Activated T-cell treated with anti-CD3 and anti-CD28 coated beads for 1 hour (primary cell): ENCODE measurements at regions not wholly inside any gene's neighbourhood (a gene's known extent, or its start where the extent isn't known, plus 50 kb on each side); places are given as distances from the start of the nearest gene placed in this dataset.

Experiments
- DNase-seq: peaks from one replicate; pipeline ENCODE4 v3.0.0-alpha.2; 2020; ENCODE audit warnings: low read depth

- DNase-seq, result no peak
These were observed 245.6 kb upstream of the ATP2B1 start for GRCh38 chr12:89954259-89954658.

- no peak for DNase-seq
These were observed 243.0 kb upstream of the ATP2B1 start for GRCh38 chr12:89951694-89952060.

GRCh38 chr12:89951050-89951693 is 242.5 kb upstream of the ATP2B1 start:
- DNase-seq, result no peak

GRCh38 chr12:89950421-89950820 is 241.8 kb upstream of the ATP2B1 start:
- no peak for DNase-seq

- peak; percentile 19 for DNase-seq
These were observed 241.0 kb upstream of the ATP2B1 start for GRCh38 chr12:89949457-89950195.

- DNase-seq, result no peak
These were observed 239.9 kb upstream of the ATP2B1 start for GRCh38 chr12:89948271-89949175.

GRCh38 chr12:89947437-89948270 is 239.0 kb upstream of the ATP2B1 start:
- DNase-seq, result no peak

GRCh38 chr12:89946518-89947135 is 238.0 kb upstream of the ATP2B1 start:
- DNase-seq, result no peak

GRCh38 chr12:89945123-89945522 is 236.5 kb upstream of the ATP2B1 start:
- DNase-seq, result no peak

GRCh38 chr12:89943463-89943862 is 234.8 kb upstream of the ATP2B1 start:
- DNase-seq, result no peak

- no peak for DNase-seq
These were observed 232.8 kb upstream of the ATP2B1 start for GRCh38 chr12:89941436-89941835.

GRCh38 chr12:89939522-89940215 is 231.0 kb upstream of the ATP2B1 start:
- no peak for DNase-seq

GRCh38 chr12:89936631-89937030 is 228.0 kb upstream of the ATP2B1 start:
- no peak for DNase-seq

- no peak for DNase-seq
These were observed 227.2 kb upstream of the ATP2B1 start for GRCh38 chr12:89935850-89936249.

GRCh38 chr12:89933911-89934310 is 225.3 kb upstream of the ATP2B1 start:
- DNase-seq, result no peak

GRCh38 chr12:89932954-89933353 is 224.3 kb upstream of the ATP2B1 start:
- DNase-seq, result no peak

- no peak for DNase-seq
These were observed 219.8 kb upstream of the ATP2B1 start for GRCh38 chr12:89928467-89928866.

GRCh38 chr12:89927226-89927698 is 218.6 kb upstream of the ATP2B1 start:
- DNase-seq, result no peak

- DNase-seq, result no peak
These were observed 215.6 kb upstream of the ATP2B1 start for GRCh38 chr12:89924191-89924590.

- no peak for DNase-seq
These were observed 214.5 kb upstream of the ATP2B1 start for GRCh38 chr12:89923091-89923490.

GRCh38 chr12:89920866-89921265 is 212.2 kb upstream of the ATP2B1 start:
- DNase-seq, result no peak
